Nephron (organoid): ENCODE measurements at regions not wholly inside any gene's neighbourhood (a gene's known extent, or its start where the extent isn't known, plus 50 kb on each side); places are given as distances from the start of the nearest gene placed in this dataset.
"Not testable (repeated sequence)": the region's sequence is repeated elsewhere in the genome, so short reads cannot be mapped to it uniquely, and the experiment has no call there.

Experiments
- H3K27ac Mint-ChIP-seq, 3 experiments: 2 replicates each; pipeline ENCODE4 v1.8.0; 2020; ENCODE audit warnings: mixed read lengths in 3 of 3, mild to moderate bottlenecking in 2 of 3, moderate library complexity in 1 of 3
- H3K27me3 Mint-ChIP-seq: 2 replicates; pipeline ENCODE4 v1.8.0; 2021; ENCODE audit warnings: low read depth, mild to moderate bottlenecking, moderate library complexity, mixed read lengths
- H3K36me3 Mint-ChIP-seq: 2 replicates; pipeline ENCODE4 v1.8.0; 2020; ENCODE audit warnings: low read depth, mixed read lengths
- H3K4me1 Mint-ChIP-seq: 2 replicates; pipeline ENCODE4 v1.8.0; 2020; ENCODE audit warnings: mixed read lengths
- H3K4me3 Mint-ChIP-seq, 3 experiments: 2 replicates each; pipeline ENCODE4 v1.8.0; 2020; ENCODE audit warnings: mild to moderate bottlenecking in 3 of 3, mixed read lengths in 3 of 3, moderate library complexity in 2 of 3
- H3K9me3 Mint-ChIP-seq: 2 replicates; pipeline ENCODE4 v1.8.0; 2020; ENCODE audit warnings: mixed read lengths
- TF ChIP-seq, protein P1 (sequence below), 3 experiments: fragments of 200-600 bp; sonication (generic); IDR thresholded peaks; one replicate each; pipeline ENCODE4 v1.5.0; 2021; ENCODE audit warnings: antibody characterized with exemption in 3 of 3; ENCODE audit not compliant: unreplicated experiment in 3 of 3

DNA sequence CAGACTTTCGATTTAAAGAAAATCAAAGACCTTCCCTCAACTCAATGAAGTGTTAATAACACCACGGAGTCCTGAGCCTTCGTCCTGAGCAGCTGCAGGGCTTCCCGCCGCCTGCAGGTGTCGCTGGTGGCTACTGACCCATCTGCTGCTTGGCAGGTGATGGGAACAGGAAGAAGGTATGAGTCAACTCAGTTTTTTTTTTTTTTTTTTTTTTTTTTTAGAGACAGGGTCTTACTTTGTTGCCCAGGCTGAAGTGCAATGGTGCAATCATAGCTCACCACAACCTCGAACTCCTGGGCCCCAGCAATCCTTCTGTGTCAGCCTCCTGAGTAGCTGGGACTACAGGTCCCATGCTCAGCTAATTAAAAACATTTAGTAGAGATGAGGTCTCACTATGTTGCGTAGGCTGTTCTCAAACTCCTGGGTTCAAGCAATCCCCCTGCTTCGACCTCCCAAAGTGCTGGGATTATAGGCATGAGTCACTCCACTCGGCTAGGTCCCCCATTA, 185.7 kb upstream of the IL12B start:
- Mint-ChIP-seq H3K4me1 (peaks cover 25% of the 10 kb centered on the region), H3K9me3 (no peaks in the 10 kb centered on the region), H3K27ac (no peak overlapping the region), H3K36me3 (no peaks in the 10 kb centered on the region), H3K27me3 (peaks cover 12% of the 10 kb centered on the region), H3K4me3 (peak overlapping the region in 1 of 3 experiments; percentile 39)
- TF ChIP-seq, protein P1, sequence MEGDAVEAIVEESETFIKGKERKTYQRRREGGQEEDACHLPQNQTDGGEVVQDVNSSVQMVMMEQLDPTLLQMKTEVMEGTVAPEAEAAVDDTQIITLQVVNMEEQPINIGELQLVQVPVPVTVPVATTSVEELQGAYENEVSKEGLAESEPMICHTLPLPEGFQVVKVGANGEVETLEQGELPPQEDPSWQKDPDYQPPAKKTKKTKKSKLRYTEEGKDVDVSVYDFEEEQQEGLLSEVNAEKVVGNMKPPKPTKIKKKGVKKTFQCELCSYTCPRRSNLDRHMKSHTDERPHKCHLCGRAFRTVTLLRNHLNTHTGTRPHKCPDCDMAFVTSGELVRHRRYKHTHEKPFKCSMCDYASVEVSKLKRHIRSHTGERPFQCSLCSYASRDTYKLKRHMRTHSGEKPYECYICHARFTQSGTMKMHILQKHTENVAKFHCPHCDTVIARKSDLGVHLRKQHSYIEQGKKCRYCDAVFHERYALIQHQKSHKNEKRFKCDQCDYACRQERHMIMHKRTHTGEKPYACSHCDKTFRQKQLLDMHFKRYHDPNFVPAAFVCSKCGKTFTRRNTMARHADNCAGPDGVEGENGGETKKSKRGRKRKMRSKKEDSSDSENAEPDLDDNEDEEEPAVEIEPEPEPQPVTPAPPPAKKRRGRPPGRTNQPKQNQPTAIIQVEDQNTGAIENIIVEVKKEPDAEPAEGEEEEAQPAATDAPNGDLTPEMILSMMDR (IDR thresholded peaks at IDR 0.05; ENCODE audit: unreplicated experiment in 3 of 3): peak; percentile 72 to 74 (median 74)

DNA sequence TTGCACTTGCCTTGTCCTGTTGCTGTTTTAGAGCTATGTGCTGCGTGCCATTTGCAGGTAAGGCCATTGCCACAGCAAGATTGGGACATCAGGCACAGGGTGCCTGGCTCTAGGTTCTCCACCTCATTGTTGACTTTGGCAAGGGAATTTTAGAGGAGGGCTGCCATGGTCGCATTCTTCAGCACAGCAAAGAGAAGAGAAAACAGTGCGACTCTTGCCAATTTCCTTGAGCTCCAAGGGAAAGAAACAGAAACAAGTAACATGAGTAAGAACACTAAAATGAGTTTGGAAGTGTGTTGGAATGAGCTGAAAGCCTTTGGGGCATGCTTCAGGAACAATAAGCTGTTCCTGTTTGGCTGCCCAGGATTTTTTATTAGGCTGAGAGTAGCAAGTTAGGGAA, 188.1 kb upstream of the IL12B start:
- Mint-ChIP-seq H3K4me1 (peaks cover 15% of the 10 kb centered on the region), H3K27ac (peak overlapping the region in 2 of 3 experiments; percentile 36 to 46)

DNA sequence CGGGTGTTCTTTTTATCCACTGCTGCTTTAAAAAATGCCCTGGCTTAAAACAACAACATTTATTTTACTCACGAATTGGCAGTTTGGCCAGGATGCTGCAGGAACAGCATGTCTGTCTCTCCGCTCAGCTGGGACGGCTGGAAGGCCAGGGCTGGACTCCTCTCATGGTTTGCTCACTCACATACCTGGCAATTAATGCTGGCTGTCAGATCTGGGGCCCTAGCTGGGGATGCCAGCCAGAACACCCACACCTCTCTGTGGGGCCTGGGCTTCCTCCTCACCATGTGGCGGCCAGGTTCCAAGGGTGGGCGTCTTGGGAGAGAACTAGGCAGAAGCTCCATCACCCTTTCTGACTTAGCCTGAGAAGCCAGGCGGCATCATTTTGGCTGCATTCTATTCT, 189.1 kb upstream of the IL12B start:
- peaks cover 10% of the 10 kb centered on the region for H3K27me3 Mint-ChIP-seq
- no peaks in the 10 kb centered on the region for H3K9me3 Mint-ChIP-seq
- no peaks in the 10 kb centered on the region for H3K36me3 Mint-ChIP-seq
- H3K4me3 Mint-ChIP-seq: no peak overlapping the region
- H3K27ac Mint-ChIP-seq: peak overlapping the region in 1 of 3 experiments; percentile 46
- TF ChIP-seq, protein P1 (IDR thresholded peaks at IDR 0.05; ENCODE audit: unreplicated experiment in 3 of 3): no peak
- peaks cover 10% of the 10 kb centered on the region for H3K4me1 Mint-ChIP-seq

More for the DNA sequence above, 188.1 kb upstream of the IL12B start:
- Mint-ChIP-seq H3K4me3 (no peak overlapping the region), H3K9me3 (no peaks in the 10 kb centered on the region), H3K27me3 (peaks cover 12% of the 10 kb centered on the region), H3K36me3 (no peaks in the 10 kb centered on the region)
- TF ChIP-seq, protein P1 (IDR thresholded peaks at IDR 0.05; ENCODE audit: unreplicated experiment in 3 of 3): no peak

DNA sequence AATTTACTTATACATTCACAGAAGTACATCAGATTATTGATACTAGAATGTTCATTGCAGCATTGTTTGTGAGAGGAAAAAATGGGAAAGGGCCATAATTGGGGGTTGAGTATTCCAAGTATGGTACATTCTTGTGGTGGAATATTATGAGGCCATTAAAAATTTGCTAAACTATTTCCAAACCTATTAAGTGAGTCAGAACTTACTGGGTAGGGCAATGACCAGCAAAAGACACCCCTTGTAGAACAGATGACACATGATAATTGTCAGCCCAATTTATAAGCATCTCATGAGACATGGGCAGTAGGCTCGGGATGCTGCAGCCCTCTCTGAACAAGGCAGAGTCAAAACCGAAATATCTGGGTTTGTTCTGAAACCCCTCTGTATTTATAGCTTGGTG, 192.6 kb upstream of the IL12B start:
- Mint-ChIP-seq H3K27me3 (peaks cover 8% of the 10 kb centered on the region), H3K36me3 (no peaks in the 10 kb centered on the region), H3K9me3 (no peaks in the 10 kb centered on the region), H3K4me1 (peaks cover 16% of the 10 kb centered on the region), H3K27ac (no peak overlapping the region), H3K4me3 (no peak overlapping the region)
- TF ChIP-seq, protein P1 (IDR thresholded peaks at IDR 0.05; ENCODE audit: unreplicated experiment in 3 of 3): no peak

DNA sequence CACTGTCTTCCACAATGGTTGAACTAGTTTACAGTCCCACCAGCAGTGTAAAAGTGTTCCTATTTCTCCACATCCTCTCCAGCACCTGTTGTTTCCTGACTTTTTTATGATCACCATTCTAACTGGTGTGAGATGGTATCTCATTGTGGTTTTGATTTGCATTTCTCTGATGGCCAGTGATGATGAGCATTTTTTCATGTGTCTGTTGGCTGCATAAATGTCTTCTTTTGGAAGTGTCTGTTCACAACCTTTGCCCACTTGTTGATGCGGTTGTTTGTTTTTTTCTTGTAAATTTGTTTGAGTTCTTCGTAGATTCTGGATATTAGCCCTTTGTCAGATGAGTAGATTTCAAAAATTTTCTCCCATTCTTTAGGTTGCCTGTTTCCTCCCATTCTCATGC, 194.0 kb upstream of the IL12B start:
- H3K9me3 Mint-ChIP-seq, H3K4me3 Mint-ChIP-seq, H3K4me1 Mint-ChIP-seq, H3K36me3 Mint-ChIP-seq, H3K27me3 Mint-ChIP-seq, H3K27ac Mint-ChIP-seq: not testable (repeated sequence)

DNA sequence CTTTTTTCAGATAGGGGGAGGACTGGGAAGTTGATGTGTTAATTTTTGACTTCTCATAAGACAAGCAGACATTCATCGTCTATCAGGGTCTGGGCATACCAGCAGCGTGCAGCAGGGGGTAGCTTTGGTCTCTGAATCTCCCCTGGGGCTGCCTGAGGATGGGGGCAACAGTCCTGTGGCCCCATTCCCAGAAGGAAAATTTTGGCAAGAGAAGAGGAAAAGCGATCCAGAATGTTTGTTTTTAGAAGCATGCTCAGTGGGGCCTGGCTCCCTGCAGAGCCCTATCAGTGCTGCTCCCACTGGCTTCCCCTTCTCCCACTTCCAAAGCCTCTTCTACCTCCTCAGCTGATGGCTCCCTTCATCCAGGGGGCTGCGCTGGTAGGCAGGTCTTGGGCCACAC, 194.8 kb upstream of the IL12B start:
- Mint-ChIP-seq H3K4me1 (peaks cover 10% of the 10 kb centered on the region), H3K27ac (peak overlapping the region in 2 of 3 experiments; percentile 18 to 64), H3K27me3 (peaks cover 5% of the 10 kb centered on the region)

More for the DNA sequence above, 194.8 kb upstream of the IL12B start:
- TF ChIP-seq, protein P1 (IDR thresholded peaks at IDR 0.05; ENCODE audit: unreplicated experiment in 3 of 3): no peak
- Mint-ChIP-seq H3K4me3 (no peak overlapping the region), H3K36me3 (no peaks in the 10 kb centered on the region), H3K9me3 (no peaks in the 10 kb centered on the region)
